Keratinocyte (primary cell): ENCODE measurements at regions not wholly inside any gene's neighbourhood (a gene's known extent, or its start where the extent isn't known, plus 50 kb on each side); places are given as distances from the start of the nearest gene placed in this dataset.

Experiments used
- DNase-seq: peaks from one replicate; pipeline ENCODE4 v3.0.0-alpha.2; 2011; ENCODE audit warnings: low read depth, missing footprints, low spot score
- FAIRE-seq: peaks from 2 replicates; lab custom pipeline; 2011; peaks lifted over from hg19 to GRCh38; lab: Jason Lieb, UNC
- H2AFZ ChIP-seq: 2 replicates; pipeline ENCODE4 v1.6.0; 2012; ENCODE audit warnings: low read length, control low read depth, inconsistent platforms; ENCODE audit not compliant: control insufficient read depth
- H3K27ac ChIP-seq: 2 replicates; pipeline ENCODE4 v1.5.1; 2011; ENCODE audit warnings: low read length; ENCODE audit not compliant: control insufficient read depth, insufficient read depth
- H3K27me3 ChIP-seq: 3 replicates; pipeline ENCODE4 v1.6.0; 2011; ENCODE audit warnings: low read length; ENCODE audit not compliant: control insufficient read depth, insufficient read depth; ENCODE audit errors: extremely low read depth
- H3K36me3 ChIP-seq, 2 experiments: 2 replicates in 1 of 2; 3 replicates in 1 of 2; pipeline ENCODE4 v1.5.1; 2011; ENCODE audit warnings: low read length in 2 of 2, mild to moderate bottlenecking in 1 of 2; ENCODE audit not compliant: control insufficient read depth in 2 of 2, insufficient read depth in 2 of 2; ENCODE audit errors: extremely low read depth in 1 of 2
- H3K4me1 ChIP-seq: 3 replicates; pipeline ENCODE4 v1.5.1; 2011; ENCODE audit warnings: low read length; ENCODE audit not compliant: control insufficient read depth, insufficient read depth; ENCODE audit errors: extremely low read depth
- H3K4me2 ChIP-seq: 3 replicates; pipeline ENCODE4 v1.6.0; 2011; ENCODE audit warnings: low read depth, low read length; ENCODE audit not compliant: control insufficient read depth, insufficient read depth; ENCODE audit errors: extremely low read depth
- H3K4me3 ChIP-seq, 3 experiments: fragments of 200-600 bp in 1 of 3; sonication (generic) in 1 of 3; 2 replicates in 2 of 3; 3 replicates in 1 of 3; pipeline ENCODE4 v1.5.1; 2011 to 2016; ENCODE audit warnings: low read length in 3 of 3, mild to moderate bottlenecking in 3 of 3, control low read depth in 2 of 3, inconsistent platforms in 1 of 3, low read depth in 1 of 3, mixed read lengths in 1 of 3, mixed run types in 1 of 3, moderate library complexity in 1 of 3; ENCODE audit not compliant: control insufficient read depth in 2 of 3, insufficient read depth in 2 of 3; ENCODE audit errors: extremely low read depth in 1 of 3
- H3K79me2 ChIP-seq: 2 replicates; pipeline ENCODE4 v1.6.0; 2012; ENCODE audit warnings: low read length; ENCODE audit not compliant: control insufficient read depth, insufficient read depth
- H3K9ac ChIP-seq: 3 replicates; pipeline ENCODE4 v1.6.0; 2011; ENCODE audit warnings: low read length; ENCODE audit not compliant: control insufficient read depth, insufficient read depth; ENCODE audit errors: extremely low read depth
- H3K9me1 ChIP-seq: 3 replicates; pipeline ENCODE4 v1.6.0; 2011; ENCODE audit warnings: low read length; ENCODE audit not compliant: control insufficient read depth, insufficient read depth; ENCODE audit errors: extremely low read depth
- H3K9me3 ChIP-seq: 2 replicates; pipeline ENCODE4 v1.5.1; 2012; ENCODE audit warnings: low read depth, low read length; ENCODE audit not compliant: control insufficient read depth
- H4K20me1 ChIP-seq: 3 replicates; pipeline ENCODE4 v1.6.0; 2011; ENCODE audit warnings: low read length; ENCODE audit not compliant: control insufficient read depth, insufficient read depth; ENCODE audit errors: extremely low read depth
- CTCF ChIP-seq, 3 experiments: IDR thresholded peaks in 1 of 3; conservative IDR thresholded peaks in 1 of 3; optimal IDR thresholded peaks in 1 of 3; 2 replicates in 2 of 3; 3 replicates in 1 of 3; pipeline versions ENCODE3 to v1.5.1; 2011; ENCODE audit warnings: low read length in 3 of 3, mild to moderate bottlenecking in 3 of 3, moderate library complexity in 2 of 3, control low read depth in 1 of 3, inconsistent platforms in 1 of 3; ENCODE audit not compliant: insufficient read depth in 2 of 3; ENCODE audit errors: extremely low read depth in 1 of 3
- EZH2 ChIP-seq: IDR thresholded peaks from one replicate; pipeline ENCODE4 v1.6.1; 2012; ENCODE audit warnings: inconsistent platforms, mild to moderate bottlenecking, low read length, moderate library complexity
- dilution Hi-C: fragments of 300-500 bp; cut with MboI; formaldehyde crosslinking; loops from one replicate; pipeline ENCODE4 v1.7.0; 2020; ENCODE audit warnings: low sequenced_read_pairs; ENCODE audit not compliant: extremely low pct_ligation_motif_present

GRCh38 chr6:4318321-4318720, 182.9 kb upstream of the ECI2 start:
- dilution Hi-C loops: no loop called here
- Histone ChIP-seq H3K36me3 (no peaks in the 10 kb centered on the region), H3K9ac (no peak overlapping the region), H3K9me3 (no peaks in the 10 kb centered on the region), H3K27ac (peak overlapping the region; percentile 29), H2AFZ (no peak overlapping the region), H3K9me1 (no peaks in the 10 kb centered on the region), H3K4me3 (no peak overlapping the region), H4K20me1 (no peaks in the 10 kb centered on the region), H3K27me3 (no peaks in the 10 kb centered on the region), H3K4me1 (peaks cover 75% of the 10 kb centered on the region), H3K4me2 (no peak overlapping the region), H3K79me2 (no peaks in the 10 kb centered on the region)
- DNase-seq (no peak), FAIRE-seq (peak; percentile 44)
- TF ChIP-seq EZH2 (no peak), CTCF (optimal IDR thresholded peaks at IDR 0.05 in 1 of 3, IDR thresholded peaks at IDR 0.05 in 1 of 3, conservative IDR thresholded peaks at IDR 0.05 in 1 of 3; ENCODE audit: extremely low read depth in 1 of 3, insufficient read depth in 2 of 3, low read length in 3 of 3) (no peak)

GRCh38 chr6:4316867-4317400, 181.6 kb upstream of the ECI2 start:
- H2AFZ ChIP-seq: peak overlapping the region; percentile 94
- H3K9me1 ChIP-seq: no peaks in the 10 kb centered on the region
- FAIRE-seq (peak; percentile 97), DNase-seq (no peak)
- H3K4me1 ChIP-seq: peaks cover 66% of the 10 kb centered on the region
- H3K9ac ChIP-seq: peak overlapping the region; percentile 67
- H4K20me1 ChIP-seq: no peaks in the 10 kb centered on the region
- H3K4me3 ChIP-seq: peak overlapping the region in 1 of 3 experiments; percentile 4
- no peaks in the 10 kb centered on the region for H3K36me3 ChIP-seq
- dilution Hi-C loops: no loop called here
- no peaks in the 10 kb centered on the region for H3K27me3 ChIP-seq
- no peaks in the 10 kb centered on the region for H3K9me3 ChIP-seq
- TF ChIP-seq EZH2: no peak
- no peak for TF ChIP-seq CTCF (optimal IDR thresholded peaks at IDR 0.05 in 1 of 3, IDR thresholded peaks at IDR 0.05 in 1 of 3, conservative IDR thresholded peaks at IDR 0.05 in 1 of 3; ENCODE audit: extremely low read depth in 1 of 3, insufficient read depth in 2 of 3, low read length in 3 of 3)
- peak overlapping the region; percentile 86 for H3K27ac ChIP-seq
- no peaks in the 10 kb centered on the region for H3K79me2 ChIP-seq
- H3K4me2 ChIP-seq: peak overlapping the region; percentile 59
